HepG2 (cell line): ENCODE measurements at regions not wholly inside any gene's neighbourhood (a gene's known extent, or its start where the extent isn't known, plus 50 kb on each side); places are given as distances from the start of the nearest gene placed in this dataset.

Source experiments
- POLR2AphosphoS2 ChIP-seq: IDR thresholded peaks from 2 replicates; pipeline ENCODE4 v1.6.1; 2011; ENCODE audit warnings: low read depth, low read length, improper control_type of control experiment
- ZNF660 ChIP-seq: sonication (generic); formaldehyde crosslinking; IDR thresholded peaks from 2 replicates; pipeline ENCODE4 v1.5.1; 2020; ENCODE audit warnings: mild to moderate bottlenecking, low read depth, missing genetic modification reagents, borderline replicate concordance
- TF ChIP-seq, protein P1 (sequence below): sonication (generic); formaldehyde crosslinking; IDR thresholded peaks from 2 replicates; pipeline ENCODE4 v1.4.0; 2020; ENCODE audit warnings: missing genetic modification reagents
- TF ChIP-seq, protein P2 (sequence below): sonication (generic); formaldehyde crosslinking; IDR thresholded peaks from 2 replicates; pipeline ENCODE4 v1.4.0; 2020; ENCODE audit warnings: missing genetic modification reagents, mild to moderate bottlenecking, borderline replicate concordance
- TF ChIP-seq, protein P3 (sequence below): sonication (generic); formaldehyde crosslinking; IDR thresholded peaks from 2 replicates; pipeline ENCODE4 v1.8.1; 2022; ENCODE audit warnings: low read depth, mild to moderate bottlenecking, missing genetic modification reagents

DNA sequence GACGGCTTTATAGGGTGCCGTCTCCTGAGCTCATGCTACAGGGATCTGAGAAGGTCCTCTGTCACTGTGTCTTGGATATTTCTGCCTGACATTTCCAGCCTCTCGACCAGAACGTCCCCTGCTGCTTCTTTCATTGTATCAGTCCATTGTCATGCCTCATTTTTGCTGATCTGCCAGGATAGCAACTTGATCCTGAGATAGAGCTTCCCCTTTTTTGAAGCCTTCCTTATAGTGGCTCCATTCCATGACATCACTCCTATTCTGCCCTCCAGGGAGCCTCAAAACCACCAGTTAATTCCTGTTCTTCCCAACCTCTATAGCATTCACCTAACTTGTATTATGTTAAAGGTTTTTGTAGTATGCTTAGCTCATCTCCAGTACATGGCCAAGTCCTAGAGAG lies 431.8 kb upstream of the NOX3 start:
- TF ChIP-seq, protein P1, sequence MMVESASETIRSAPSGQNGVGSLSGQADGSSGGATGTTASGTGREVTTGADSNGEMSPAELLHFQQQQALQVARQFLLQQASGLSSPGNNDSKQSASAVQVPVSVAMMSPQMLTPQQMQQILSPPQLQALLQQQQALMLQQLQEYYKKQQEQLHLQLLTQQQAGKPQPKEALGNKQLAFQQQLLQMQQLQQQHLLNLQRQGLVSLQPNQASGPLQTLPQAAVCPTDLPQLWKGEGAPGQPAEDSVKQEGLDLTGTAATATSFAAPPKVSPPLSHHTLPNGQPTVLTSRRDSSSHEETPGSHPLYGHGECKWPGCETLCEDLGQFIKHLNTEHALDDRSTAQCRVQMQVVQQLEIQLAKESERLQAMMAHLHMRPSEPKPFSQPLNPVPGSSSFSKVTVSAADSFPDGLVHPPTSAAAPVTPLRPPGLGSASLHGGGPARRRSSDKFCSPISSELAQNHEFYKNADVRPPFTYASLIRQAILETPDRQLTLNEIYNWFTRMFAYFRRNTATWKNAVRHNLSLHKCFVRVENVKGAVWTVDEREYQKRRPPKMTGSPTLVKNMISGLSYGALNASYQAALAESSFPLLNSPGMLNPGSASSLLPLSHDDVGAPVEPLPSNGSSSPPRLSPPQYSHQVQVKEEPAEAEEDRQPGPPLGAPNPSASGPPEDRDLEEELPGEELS, result no peak
- TF ChIP-seq ZNF660 (CRISPR knock-in tag) (no peak), POLR2AphosphoS2 (no peak)
- TF ChIP-seq, protein P2, sequence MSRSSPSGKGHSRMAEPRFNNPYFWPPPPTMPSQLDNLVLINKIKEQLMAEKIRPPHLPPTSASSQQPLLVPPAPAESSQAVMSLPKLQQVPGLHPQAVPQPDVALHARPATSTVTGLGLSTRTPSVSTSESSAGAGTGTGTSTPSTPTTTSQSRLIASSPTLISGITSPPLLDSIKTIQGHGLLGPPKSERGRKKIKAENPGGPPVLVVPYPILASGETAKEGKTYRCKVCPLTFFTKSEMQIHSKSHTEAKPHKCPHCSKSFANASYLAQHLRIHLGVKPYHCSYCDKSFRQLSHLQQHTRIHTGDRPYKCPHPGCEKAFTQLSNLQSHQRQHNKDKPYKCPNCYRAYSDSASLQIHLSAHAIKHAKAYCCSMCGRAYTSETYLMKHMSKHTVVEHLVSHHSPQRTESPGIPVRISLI (CRISPR knock-in tag), result no peak
- TF ChIP-seq, protein P3, sequence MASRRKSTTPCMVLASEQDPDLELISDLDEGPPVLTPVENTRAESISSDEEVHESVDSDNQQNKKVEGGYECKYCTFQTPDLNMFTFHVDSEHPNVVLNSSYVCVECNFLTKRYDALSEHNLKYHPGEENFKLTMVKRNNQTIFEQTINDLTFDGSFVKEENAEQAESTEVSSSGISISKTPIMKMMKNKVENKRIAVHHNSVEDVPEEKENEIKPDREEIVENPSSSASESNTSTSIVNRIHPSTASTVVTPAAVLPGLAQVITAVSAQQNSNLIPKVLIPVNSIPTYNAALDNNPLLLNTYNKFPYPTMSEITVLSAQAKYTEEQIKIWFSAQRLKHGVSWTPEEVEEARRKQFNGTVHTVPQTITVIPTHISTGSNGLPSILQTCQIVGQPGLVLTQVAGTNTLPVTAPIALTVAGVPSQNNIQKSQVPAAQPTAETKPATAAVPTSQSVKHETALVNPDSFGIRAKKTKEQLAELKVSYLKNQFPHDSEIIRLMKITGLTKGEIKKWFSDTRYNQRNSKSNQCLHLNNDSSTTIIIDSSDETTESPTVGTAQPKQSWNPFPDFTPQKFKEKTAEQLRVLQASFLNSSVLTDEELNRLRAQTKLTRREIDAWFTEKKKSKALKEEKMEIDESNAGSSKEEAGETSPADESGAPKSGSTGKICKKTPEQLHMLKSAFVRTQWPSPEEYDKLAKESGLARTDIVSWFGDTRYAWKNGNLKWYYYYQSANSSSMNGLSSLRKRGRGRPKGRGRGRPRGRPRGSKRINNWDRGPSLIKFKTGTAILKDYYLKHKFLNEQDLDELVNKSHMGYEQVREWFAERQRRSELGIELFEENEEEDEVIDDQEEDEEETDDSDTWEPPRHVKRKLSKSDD (CRISPR knock-in tag), result no peak
